HG03378 (cell line): ENCODE measurements at regions not wholly inside any gene's neighbourhood (a gene's known extent, or its start where the extent isn't known, plus 50 kb on each side); places are given as distances from the start of the nearest gene placed in this dataset.

Source experiments
- ATAC-seq: cut with Tn5 transposase; IDR thresholded peaks from one replicate; pipeline ENCODE4 v1.9.1; 2021; ENCODE audit warnings: mild to moderate bottlenecking, moderate library complexity; ENCODE audit not compliant: unreplicated experiment

DNA sequence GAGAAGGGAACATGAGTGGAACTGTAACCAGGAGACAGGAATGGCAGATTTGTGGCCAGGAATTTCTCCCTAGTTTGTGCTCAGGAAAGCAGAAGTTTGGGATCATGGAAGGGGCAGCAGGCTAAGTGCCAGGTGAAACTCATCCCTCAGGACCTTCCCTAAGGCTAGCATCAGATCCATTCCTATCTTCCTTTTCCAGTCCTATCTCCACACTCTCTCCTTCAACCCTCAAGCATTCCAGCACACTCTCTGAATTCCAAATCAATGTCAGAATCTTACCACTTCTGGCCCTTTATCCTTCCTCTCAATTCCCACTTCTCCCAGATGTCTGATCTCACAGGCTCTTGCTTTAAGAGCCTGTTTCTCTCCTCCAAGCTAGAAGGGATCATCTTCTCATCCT is 53.2 kb upstream of the GRIA1 start:
- no peak for ATAC-seq

DNA sequence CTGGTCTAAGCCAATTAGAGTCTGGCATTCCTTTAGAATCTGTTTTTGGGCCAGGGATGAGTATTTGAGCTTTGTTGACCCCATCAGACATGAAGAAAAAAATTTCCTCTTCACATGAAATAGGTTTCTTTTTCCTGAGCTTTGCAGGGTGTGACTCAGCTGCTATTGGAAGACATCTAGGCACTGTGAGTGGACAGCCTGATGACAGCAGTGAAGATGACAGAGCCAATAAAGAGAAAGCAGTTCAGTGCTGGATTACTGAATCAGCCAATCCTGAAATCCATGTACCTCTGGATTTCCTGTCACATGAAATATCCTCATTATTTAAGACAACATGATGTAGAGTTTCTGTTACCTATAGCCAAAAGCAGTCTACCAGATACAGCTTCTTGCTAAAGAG is 51.3 kb upstream of the GRIA1 start:
- ATAC-seq: no peak
